NCI-H82 treated with DMSO at 0.1 percent for 48 hours (cell line): ENCODE measurements at regions not wholly inside any gene's neighbourhood (a gene's known extent, or its start where the extent isn't known, plus 50 kb on each side); places are given as distances from the start of the nearest gene placed in this dataset.
A peak's percentile ranks its signal among the peaks of the same experiment; 100 is the strongest.

Experiments
- DNase-seq: peaks from one replicate; lab custom pipeline; 2025; ENCODE audit not compliant: unreplicated experiment; lab: John Stamatoyannopoulos, UW

DNA sequence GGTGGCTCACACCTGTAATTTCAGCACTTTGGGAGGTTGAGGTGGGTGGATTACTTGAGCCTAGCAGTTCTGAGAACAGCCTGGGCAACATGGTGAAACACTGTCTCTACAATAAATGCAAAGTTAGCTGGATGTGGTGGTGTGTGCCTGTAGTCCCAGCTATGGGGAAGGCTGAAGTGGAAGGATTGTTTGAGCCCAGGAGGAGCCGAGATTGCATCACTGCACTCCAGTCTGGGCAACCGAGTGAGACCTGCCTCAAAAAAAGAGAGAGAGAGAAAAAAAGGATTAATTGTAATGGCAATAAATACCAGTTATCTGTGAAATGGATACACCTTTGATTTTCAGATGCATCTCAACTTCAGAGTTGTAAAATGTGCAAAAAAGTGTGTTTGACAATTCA is 58.8 kb downstream of the SPRY1 start:
- no peak for DNase-seq

DNA sequence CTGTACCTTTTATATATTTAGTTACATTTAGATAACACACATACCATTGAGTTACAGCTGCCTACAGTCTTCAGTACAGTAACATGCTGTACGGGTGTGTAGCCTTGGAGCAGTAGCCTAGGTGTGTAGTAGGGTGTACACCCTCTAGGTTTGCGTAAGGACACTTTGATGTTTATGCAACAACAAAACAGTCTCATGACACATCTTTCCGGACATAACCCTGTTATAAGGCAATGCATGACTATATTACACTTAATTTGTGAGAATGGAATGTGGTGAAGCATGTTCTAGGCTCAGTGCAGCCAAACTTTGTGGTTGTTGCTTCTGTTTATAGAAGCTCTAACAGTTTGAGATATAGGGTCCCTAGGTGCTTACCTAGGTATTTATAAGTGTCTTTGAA is 65.4 kb downstream of the SPRY1 start:
- no peak for DNase-seq

DNA sequence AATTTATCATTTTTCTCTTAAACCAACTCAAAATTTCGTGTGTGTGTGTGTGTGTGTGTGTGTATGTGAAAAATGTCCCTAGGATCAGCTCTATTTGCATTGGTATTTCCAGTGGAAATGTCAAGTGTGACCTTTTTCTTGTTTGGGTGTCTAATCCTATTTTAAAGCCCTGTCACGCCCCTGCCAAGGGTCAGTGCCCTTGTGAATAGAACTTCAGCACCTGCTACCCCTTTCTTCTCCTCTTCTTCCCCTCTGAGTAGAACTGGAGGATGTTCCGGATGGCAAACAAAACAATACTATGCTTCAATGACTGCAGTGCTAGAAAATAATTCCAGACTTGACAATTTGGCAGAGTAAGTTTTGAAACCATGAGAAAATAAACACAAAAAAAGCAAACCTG is 67.3 kb downstream of the SPRY1 start:
- no peak for DNase-seq

DNA sequence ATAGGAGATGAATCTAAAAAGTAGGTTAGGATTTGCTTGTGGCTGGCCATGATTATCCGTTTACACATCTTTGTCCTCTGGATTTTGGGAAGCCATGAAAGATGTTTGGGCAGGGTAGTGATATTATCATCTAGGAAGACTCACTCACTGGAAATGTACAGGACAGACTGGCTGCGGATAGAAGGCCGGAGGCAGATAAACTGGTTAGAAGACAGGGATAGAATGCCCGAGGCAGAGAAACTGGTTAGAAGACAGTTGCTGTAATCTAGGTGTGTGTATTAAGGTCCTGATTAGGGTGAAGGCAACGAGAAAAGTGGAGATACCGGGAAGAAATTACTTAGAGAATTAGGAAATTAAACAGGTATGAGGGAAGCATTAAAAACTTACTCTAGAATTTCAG is 68.8 kb downstream of the SPRY1 start:
- DNase-seq, result no peak

DNA sequence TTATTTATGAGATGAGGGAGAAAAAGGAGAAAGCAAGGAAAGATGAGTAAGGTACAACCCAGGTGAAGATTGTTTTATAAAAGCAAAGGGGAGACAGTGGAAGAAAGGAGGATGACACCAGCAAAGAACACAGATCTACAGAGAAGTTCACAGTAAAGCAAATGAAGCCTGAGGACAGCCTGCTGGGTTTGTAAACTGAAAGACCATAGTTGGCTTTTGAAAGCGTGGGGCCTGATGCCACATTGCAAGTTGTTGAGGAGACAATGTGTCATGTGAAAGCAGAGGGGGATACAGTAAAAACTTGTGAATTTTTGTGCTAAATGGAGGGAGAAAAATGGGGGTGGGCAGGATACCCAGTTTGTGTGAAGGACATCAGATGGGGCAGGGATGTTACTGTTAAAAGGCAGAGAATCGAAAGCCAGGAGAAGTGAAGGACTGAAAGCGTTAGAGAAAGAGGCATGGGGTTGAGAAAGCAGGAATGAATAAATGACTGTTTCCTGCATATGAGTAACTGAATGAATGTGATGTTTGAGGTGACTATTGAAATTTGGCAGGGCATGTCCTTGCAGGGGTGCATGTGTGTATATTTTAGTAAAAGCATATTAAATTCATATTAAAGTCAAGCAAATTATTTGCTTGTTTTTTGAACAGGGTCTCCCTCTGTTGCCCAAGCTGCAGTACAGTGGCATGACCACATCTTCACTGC is 69.6 kb downstream of the SPRY1 start:
- no peak for DNase-seq

DNA sequence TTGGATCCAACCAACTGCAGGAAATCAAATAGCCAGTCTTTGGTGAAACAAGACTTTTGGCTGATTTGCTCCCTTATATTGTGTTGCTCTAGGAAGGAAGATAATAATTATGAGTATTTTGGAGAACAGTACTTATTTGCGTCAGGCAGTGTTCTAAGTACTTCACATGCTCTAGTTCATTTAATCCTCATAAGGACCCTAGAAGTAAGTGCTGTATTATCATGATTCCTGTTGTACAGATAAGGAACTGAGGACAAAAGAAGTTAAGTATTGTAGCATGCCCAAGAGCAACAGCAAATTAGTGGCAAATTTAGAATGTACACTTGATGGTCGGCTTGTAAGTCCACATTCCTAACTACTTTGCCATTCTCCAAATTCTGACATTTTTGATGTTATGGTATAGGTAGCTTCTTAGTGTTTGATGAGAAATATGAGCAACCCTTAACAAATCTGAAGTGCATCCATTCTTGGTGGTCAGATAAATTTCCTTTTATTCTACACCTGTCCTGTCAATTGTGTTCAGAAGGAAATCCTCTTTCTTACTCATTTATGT is 72.0 kb downstream of the SPRY1 start:
- no peak for DNase-seq

DNA sequence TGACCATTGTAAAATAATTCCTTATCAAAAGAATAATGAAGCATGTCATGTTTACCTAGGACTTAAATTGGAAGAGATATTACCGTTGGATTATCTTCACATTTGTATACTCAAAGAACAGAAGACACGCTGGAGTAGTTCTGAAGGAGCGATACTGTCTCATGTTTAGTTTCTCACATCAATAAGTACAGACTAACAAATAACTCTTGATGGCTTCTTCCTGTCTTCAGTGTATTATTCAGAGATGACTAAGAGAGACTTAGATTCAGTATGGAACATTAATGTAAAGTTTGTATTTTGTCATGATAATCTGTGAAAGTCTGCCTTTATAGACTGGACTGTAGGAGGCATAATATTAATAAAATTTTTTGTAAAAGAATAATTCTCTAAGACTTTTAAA is 72.7 kb downstream of the SPRY1 start:
- DNase-seq, result no peak

DNA sequence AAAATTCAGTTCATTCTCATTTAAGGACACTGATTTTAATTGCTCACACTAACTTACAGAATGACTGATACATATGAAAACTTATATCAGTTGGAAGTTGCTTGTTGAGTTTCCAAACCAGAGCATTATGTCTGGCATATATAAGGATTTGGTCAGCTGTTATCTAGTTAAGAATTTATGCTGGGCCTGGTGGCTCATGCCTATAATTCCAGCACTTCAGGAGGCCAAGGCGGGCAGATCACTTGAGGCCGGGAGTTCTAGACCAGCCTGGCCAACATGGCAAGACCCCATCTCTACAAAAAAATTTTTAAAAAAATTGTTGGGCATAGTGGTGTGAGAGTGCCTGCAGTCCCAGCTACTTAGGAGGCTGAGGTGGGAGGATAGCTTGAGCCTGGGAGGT is 73.1 kb downstream of the SPRY1 start:
- no peak for DNase-seq

DNA sequence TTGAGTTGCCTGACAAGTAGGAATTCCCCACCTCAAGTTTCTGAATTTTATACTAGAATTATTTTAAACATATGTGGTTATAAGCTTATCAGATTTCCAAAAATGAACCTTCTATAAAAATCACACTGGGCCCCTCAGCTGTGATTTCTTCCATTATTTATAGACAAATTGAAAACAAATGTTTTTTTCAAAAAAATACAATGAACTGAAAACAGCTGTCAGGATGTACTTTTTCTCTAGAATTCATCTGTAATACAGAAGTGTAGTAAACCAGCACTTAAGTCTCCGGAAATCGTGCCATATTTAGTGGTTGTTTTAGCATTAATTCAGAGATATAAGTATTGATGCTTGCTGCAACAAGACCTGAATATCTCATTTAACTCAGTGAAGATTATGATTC is 74.0 kb downstream of the SPRY1 start:
- no peak for DNase-seq

DNA sequence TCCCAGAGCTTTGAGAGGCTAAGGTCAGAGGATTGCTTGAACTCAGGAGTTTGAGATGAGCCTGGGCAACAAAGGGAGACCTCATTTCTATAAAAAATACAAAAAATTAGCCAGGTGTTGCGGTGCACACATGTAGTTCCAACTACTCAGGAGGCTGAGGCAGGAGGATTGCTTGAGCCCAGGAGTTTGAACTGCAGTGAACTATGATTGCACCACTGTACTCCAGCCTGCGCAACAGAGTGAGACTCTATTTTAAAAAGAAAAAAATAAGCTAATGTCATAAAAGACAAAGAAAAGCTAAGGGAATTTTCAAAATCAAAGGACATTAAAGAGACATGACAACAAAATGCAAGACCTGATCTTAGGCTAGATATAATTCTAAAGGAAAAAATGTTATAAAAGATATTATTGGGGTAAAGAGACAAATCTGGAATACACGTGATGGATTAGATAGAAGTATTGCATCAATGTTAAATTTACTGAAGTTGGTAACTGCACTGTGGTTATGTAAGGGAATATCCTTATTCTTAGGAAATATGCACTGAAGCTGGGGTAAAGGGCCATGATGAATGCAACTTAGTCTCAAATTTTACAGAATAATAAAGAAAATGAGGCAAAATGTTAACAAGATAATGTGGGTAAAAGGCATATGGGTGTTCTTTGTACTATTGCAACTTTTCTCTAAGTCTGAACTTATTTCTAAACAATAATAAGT is 75.2 kb downstream of the SPRY1 start:
- no peak for DNase-seq

DNA sequence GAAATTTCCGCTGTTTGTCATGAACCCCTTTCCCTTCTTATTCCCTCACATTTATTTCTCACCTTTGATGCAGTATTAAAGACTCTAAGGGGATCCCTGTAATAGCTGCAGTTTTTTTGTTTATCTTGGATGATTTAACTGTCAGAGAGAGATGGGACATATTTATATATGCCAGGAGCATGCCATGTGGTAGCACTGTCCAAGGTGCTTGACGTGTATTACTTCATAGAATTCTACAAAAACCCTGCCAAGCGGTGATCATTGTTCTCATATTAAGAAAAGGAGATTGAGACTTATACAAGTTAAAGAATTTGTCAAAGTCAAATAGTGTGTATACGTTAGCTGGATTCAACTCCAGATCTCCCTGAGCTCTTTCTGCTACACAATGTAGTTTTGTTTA is 78.2 kb downstream of the SPRY1 start:
- no peak for DNase-seq

DNA sequence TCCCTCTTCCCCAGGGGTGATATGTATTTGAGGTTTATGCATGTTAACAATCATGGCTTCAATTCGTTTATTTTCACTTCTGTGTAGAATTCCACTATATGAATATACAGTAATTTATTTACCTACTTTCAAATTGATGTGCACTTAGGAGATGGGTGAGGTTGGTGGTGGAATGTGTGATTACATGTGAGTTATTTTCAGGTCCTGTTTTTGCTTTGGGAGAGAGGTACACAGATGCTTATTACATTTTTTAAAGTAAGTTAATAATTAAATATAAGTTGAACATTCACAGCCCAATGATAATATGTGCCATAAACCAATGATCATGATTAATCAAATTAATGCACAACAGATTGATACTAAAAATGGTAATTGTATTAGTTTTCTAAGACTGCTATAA is 79.5 kb downstream of the SPRY1 start:
- no peak for DNase-seq

DNA sequence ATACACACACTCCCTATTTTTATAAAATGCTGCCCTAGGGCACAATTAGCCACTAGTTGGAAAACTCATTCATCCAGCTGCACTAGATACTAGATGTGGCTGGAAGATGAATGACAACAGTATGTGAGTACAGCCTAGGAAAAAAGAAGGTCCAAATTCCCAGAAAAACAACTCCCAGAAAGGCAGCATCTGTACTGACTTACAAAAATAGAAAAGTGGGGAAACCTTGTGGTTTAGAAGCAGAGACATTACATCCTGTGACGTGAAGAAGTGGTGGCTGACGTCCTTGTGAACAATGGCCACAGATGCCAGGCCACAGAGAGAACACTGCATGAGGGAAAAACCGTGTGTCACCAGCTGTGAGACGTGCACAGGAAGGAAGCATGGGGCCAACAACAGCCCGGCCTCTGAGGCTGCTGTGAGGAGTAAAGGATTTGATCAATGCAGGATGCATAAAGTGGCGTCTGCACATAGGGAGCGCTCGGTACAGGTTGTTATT is 81.2 kb downstream of the SPRY1 start:
- DNase-seq, result no peak

DNA sequence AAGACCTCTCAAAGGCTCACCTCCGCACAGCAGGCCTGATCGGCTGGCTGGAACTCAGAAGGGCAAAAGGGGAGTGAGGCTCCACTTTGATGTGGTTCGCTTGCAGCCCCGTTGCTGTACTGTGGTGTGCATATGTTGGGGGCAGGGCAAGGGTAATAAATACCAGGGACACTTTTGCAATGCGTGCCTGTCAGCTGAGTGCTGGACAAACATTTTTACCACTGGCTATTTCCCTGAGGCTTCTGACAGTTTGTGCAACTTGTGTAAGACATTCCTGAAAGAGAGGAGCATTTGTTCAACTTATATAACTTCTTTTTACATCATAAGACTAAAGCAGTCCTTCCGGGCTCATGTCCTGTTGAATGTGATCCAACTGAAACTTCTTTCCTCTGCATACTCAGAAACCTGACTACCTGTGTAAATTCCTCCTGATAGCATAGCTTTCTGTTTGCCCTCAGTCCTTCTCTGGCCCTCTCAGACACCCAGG is 82.3 kb downstream of the SPRY1 start:
- DNase-seq, result no peak

DNA sequence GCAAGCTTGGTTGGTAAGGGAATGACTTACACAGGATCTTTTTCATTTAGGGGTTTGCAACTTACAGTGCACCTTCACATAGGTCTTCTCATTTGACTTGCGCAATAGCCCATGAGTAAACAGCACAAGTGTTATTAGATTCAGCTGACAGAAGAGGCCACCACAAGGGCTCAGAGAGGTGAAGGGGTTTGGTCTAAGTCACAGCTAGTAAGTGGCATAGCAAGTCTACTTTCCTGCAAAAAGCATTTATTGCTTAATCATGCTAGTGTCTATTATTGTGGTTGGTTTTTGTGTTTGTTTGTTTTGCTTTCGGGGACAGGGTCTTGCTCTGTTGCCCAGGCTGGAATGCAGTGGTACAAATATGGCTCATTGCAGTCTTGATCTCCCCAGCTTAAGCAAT is 83.3 kb downstream of the SPRY1 start:
- DNase-seq, result no peak

DNA sequence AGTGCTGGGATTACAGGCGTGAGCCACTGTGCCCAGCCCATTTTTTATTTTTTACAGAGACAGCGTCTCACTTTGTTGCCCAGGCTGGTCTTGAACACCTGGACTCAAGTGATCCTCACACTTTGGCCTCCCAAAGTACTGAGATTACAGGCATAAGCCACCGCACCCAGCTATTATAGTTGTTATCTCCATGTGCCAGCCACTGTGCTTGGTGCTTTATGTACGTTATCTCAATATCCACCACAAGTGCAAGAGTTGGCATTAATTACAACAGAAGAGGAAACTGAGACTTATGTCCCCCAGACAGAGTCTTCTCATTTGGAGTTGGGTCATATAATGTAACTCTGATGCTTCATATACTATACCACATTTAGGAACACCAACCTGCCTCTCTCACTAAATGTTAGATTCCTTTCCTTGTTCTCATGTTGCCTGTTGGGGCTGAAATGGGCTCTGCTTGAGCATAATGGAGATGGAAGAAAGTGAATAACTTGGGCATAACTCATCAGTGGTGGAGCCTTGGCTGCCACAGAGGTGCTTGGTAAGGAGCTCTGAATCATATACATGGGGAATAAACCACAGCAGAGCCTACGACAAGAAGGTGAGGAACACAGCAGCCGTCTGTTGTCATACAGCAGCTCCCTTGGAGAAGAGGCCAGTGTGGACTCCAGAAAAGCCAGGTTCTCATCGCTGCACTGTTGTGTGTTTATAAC is 84.3 kb downstream of the SPRY1 start:
- DNase-seq, result no peak

DNA sequence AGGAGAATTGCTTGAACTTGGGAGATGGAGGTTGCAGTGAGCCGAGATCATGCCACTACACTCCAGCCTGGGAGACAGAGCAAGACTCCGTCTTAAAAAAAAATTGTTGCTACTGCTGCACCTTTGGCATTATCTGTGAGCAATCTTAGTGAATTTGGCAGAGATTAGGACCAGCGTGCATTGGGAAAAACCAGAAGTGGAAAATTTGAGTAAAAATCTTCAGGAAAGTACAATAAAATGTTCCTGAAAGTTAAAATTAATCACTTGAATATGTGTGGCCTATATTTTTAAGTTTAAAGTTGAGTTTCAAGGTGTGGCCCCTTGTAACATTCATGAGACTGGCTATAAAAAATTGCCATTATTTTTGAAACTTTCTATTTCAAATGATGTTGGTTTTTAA is 85.1 kb downstream of the SPRY1 start:
- no peak for DNase-seq

DNA sequence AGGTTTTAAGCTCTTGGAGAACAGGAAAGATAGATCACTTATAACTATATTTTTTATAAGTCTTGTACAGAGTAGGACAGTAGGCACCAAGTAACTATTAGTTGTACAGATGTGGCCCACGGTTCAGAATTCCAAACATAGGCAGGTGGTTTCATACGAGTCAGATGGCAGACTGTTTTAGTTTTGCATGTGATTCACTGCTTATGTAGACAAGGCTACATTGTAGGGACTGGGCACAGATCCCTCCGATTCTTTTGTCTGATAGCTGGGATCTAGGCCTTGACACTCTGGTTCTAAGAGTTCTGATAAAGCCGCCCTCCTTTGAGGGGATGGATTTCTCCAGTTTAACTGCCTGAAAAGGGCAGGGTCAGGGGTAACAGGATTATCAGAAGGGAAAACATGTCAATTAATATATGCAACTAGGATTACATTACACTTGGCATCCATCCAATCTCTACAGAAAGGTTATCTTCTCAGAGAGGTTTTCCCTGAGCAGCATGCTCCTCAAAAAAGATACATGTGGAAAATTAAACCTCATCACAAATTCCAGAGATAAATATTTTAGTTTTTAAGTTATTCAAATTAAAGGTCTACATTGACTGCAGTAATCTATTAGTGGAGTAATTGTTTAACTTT is 87.8 kb downstream of the SPRY1 start:
- DNase-seq, result peak; percentile 88

DNA sequence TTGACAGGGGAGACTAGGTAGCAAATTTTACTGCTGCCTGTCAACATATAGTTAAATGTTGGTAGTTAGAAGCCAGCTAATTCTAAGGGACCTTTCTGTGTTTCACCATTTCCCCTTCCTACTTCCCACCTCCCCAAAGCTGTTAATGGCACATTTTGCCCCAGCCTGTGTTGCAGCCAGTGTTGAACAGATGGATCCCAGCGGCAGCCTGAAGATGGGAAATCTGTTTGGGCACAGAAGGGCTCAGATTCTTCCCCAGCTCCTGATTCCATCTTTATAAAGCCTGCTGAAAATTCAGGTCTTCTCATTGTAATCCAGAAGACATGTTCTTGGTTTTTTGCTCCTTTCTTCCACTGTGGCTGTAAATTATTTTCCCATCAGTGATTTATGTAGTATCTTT is 89.0 kb downstream of the SPRY1 start:
- DNase-seq, result peak; percentile 2

DNA sequence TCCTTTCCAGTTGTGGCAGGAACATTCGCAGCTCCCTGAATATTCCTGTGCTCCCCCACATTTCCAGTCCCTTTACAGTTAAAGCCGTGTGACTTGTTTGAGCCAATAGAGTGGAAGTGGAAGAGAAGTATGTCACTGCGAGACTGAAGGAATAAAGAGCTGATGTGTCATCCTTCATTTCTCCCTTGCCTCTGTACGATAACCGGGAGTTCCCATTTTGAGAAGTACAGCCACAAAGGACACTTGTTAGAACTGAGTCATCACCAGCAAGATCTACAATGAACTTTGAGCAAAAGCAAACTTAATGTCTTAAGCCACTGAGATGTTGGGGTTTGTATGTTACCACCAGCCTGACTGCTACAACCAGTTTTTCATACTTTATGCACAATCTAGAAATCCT is 92.3 kb downstream of the SPRY1 start:
- DNase-seq, result no peak

DNA sequence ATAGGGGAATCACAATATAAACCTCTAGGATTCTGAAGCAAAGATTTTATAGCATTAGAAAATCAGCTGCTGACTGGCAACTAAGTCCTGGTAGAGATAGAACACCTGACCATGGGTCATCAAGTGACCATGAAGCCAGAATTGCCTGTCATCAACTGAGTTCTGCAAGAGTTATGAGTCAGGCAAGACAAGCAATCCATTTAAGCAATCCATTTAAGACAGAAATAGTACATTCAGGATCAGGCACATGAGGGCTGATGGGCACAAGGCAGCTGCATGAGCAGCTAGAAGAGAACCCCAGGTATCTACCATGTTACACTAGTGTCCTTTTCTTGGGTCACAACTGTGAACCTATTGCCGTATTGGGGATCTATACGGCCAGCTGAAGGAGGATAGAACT is 98.9 kb downstream of the SPRY1 start:
- no peak for DNase-seq
